NCI-H1048 (cell line): ENCODE measurements at regions not wholly inside any gene's neighbourhood (a gene's known extent, or its start where the extent isn't known, plus 50 kb on each side); places are given as distances from the start of the nearest gene placed in this dataset.
"Not testable (repeated sequence)": the region's sequence is repeated elsewhere in the genome, so short reads cannot be mapped to it uniquely, and the experiment has no call there.

Source experiments
- DNase-seq: peaks from one replicate; lab custom pipeline; 2025; lab: John Stamatoyannopoulos, UW

DNA sequence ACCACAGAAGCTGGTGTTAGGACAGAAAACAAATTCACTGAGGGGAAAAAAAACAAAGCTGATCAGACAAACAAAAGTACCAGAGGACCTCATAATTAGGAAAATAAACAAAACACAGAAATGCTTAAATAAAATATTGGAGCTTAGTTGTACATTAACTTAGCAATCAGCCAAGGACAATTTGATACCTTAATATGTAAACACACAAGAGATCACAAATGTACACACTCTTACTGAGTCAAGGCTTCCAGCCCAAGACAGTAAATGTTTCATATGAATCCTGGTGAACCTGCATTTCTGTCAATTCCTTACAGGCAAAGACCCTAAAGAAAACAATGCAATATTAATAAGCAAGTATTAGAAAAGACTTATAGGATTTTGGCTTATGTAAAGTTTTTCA lies 62.0 kb upstream of the SPTLC3 start:
- no peak for DNase-seq

DNA sequence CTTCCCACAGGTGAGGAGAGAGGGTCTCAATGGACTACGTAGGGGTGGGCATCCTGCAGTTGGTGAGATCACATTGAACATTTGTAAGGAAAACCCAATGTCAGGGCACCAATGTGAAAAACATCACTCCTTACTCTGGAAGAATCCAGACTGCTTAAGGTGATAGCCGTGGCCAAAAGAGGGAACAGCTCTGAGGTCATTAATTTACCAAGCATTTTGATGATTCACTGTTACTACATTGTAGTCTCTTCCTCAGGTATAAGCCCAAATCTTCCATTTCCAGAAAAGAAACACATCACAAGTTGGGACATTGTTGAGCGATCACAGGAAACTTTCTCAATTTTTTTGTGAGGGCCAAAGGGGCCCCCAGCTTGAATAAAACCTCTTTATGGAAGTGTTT lies 61.1 kb upstream of the SPTLC3 start:
- no peak for DNase-seq

DNA sequence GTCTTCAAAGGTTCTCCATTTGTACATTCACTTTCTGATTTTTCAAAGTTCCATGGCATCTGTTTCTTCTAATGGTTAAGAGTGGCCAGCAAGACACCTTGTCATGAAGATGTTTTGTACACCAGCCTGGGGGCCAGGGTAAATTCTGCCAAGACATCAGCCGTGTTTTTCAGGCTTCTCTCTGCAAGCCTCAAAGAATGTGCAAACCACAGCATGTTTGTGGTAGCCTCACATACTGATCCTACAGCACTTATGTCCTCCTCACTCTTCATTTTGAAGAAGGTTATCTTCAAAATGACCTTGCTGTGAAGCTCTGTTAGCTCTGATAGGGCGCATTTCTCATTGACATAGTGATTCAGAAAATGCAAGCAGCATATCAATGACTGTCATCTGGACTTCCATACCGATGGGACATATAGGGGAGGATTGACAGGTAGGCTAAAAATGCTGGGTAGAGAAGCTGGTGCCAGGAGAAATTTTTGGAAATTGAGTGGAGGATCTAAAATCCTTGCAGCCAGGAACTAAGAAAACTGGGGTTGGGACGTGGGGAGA lies 59.3 kb upstream of the SPTLC3 start:
- DNase-seq = no peak

DNA sequence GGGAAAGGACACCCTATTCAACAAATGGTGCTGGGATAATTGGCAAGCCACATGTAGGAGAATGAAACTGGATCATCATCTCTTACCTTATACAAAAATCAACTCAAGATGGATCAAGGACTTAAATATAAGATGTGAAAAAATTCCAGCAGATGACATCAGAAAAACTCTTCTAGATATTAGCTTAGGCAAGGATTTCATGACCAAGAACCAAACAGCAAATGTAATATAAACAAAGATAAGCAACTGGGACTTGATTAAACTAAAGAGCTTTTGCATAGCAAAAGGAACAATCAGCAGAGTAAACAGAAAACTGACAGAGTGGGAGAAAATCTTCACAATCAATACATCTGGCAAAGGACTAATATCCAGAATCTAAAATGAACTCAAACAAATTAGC lies 54.5 kb upstream of the SPTLC3 start:
- not testable (repeated sequence) for DNase-seq

DNA sequence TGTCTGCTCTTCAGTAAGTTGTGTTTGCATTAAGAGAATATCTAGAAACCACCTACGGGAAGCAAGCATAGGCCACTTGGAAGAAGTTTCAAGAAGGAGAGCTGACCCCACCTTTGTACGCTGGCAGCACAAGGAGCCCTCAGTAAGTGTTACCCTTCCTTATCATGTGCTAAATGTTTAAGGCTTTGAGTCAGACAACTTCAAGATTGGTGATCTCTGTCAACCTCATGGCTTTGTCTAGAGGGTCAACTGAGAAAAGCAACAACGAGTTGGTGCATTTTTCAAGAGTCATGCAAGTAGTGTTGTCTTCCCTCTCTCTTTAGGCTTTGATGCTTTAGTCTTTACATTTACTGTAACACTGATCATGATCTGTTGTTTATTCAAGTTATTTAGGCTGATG lies 53.2 kb upstream of the SPTLC3 start:
- no peak for DNase-seq

DNA sequence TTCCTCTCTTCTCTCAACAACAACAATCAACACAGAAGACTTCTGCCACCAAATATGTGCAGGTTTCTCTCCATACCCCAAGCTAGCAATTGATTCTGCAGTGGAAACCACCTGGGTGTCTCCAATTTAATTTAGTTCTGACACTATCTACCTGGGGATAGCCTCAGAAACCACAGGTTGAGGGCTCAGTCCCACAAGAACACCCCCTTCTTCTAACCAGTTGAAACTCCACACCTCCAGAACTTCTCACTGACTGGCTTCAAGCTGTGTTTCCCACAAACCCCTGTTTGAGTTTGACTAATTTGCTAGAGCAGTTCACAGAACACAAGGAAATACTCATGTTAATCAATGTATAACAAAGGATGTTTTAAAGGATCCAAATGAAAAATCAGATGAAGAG lies 52.5 kb upstream of the SPTLC3 start:
- DNase-seq = no peak

DNA sequence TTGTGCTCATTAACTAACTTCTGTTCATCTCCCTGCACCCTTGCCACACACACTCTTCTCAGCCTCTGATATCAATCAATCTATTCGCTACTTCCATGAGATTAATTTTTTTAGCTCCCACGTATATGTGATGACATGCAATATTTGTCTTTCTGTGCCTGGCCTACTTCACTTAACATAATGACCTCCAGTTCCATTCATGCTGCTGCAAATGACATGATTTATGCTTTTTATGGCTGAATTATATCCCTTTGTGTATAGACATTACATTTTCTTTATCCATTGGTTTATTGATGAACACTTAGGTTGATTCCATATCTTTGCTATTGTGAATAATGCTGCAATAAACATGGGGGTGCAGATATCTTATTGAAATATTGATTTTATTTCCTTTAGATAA lies 50.8 kb upstream of the SPTLC3 start:
- no peak for DNase-seq
